PFSK-1 (cell line): ENCODE measurements at regions not wholly inside any gene's neighbourhood (a gene's known extent, or its start where the extent isn't known, plus 50 kb on each side); places are given as distances from the start of the nearest gene placed in this dataset.

Experiments used
- FOXP2 ChIP-seq: optimal IDR thresholded peaks from 2 replicates; pipeline ENCODE3; 2011; ENCODE audit warnings: borderline replicate concordance, control low read depth, inconsistent platforms; ENCODE audit not compliant: insufficient read depth; ENCODE audit errors: extremely low read length, extremely low read depth
- POLR2AphosphoS5 ChIP-seq: IDR thresholded peaks from 2 replicates; pipeline ENCODE4 v1.6.1; 2012; ENCODE audit warnings: low read depth, mild to moderate bottlenecking, control low read depth, low read length, moderate library complexity
- REST ChIP-seq, 2 experiments: IDR thresholded peaks; 2 replicates each; pipeline versions ENCODE4 v1.6.1 to v1.8.0; 2011 to 2012; ENCODE audit warnings: low read depth in 2 of 2, low read length in 2 of 2, control low read depth in 1 of 2, inconsistent platforms in 1 of 2, mild to moderate bottlenecking in 1 of 2, moderate library complexity in 1 of 2; ENCODE audit not compliant: insufficient read depth in 1 of 2
- SIN3A ChIP-seq: IDR thresholded peaks from 2 replicates; pipeline ENCODE4 v1.6.1; 2012; ENCODE audit warnings: mild to moderate bottlenecking, low read length, moderate library complexity, borderline replicate concordance; ENCODE audit not compliant: insufficient read depth
- TAF1 ChIP-seq: IDR thresholded peaks from 2 replicates; pipeline ENCODE4 v1.6.1; 2012; ENCODE audit warnings: low read length, control low read depth, borderline replicate concordance; ENCODE audit not compliant: insufficient read depth

- TF ChIP-seq TAF1 = no peak
- TF ChIP-seq SIN3A = no peak
- no peak for TF ChIP-seq FOXP2
- no peak for TF ChIP-seq REST (IDR thresholded peaks at IDR 0.05; ENCODE audit: insufficient read depth in 1 of 2, low read depth in 2 of 2, low read length in 2 of 2)
- no peak for TF ChIP-seq POLR2AphosphoS5
Observed at GRCh38 chr14:53247596-53248370, 94.7 kb upstream of the DDHD1 start.

GRCh38 chr14:53237488-53237887, 84.4 kb upstream of the DDHD1 start:
- TF ChIP-seq FOXP2 = no peak
- TF ChIP-seq POLR2AphosphoS5 = no peak
- TF ChIP-seq REST (IDR thresholded peaks at IDR 0.05; ENCODE audit: insufficient read depth in 1 of 2, low read depth in 2 of 2, low read length in 2 of 2) = no peak
- no peak for TF ChIP-seq SIN3A

- TF ChIP-seq REST (IDR thresholded peaks at IDR 0.05; ENCODE audit: insufficient read depth in 1 of 2, low read depth in 2 of 2, low read length in 2 of 2) (no peak), SIN3A (no peak), FOXP2 (no peak), TAF1 (no peak), POLR2AphosphoS5 (no peak)
Observed at GRCh38 chr14:53236708-53237107, 83.6 kb upstream of the DDHD1 start.

GRCh38 chr14:53231171-53231570, 78.0 kb upstream of the DDHD1 start:
- no peak for TF ChIP-seq SIN3A
- no peak for TF ChIP-seq TAF1
- TF ChIP-seq FOXP2 = no peak
- no peak for TF ChIP-seq POLR2AphosphoS5
- no peak for TF ChIP-seq REST (IDR thresholded peaks at IDR 0.05; ENCODE audit: insufficient read depth in 1 of 2, low read depth in 2 of 2, low read length in 2 of 2)

GRCh38 chr14:53228966-53229365, 75.8 kb upstream of the DDHD1 start:
- TF ChIP-seq FOXP2 (no peak), REST (IDR thresholded peaks at IDR 0.05; ENCODE audit: insufficient read depth in 1 of 2, low read depth in 2 of 2, low read length in 2 of 2) (no peak), SIN3A (no peak), POLR2AphosphoS5 (no peak), TAF1 (no peak)
